ENCODE measurements at regions not wholly inside any gene's neighbourhood (a gene's known extent, or its start where the extent isn't known, plus 50 kb on each side); places are given as distances from the start of the nearest gene placed in this dataset.

- no peaks in the 10 kb centered on the region for H3K36me3 ChIP-seq
- TF ChIP-seq CTCF (IDR thresholded peaks at IDR 0.05): no peak
- no peaks in the 10 kb centered on the region for H3K27me3 ChIP-seq
- no peak for DNase-seq (ENCODE audit: low spot score in 2 of 2)
- no peaks in the 10 kb centered on the region for H3K4me1 ChIP-seq
- H3K4me3 ChIP-seq: no peak overlapping the region
- H3K9me3 ChIP-seq: no peaks in the 10 kb centered on the region
- no peak overlapping the region for H3K27ac ChIP-seq
- intact Hi-C loops (cut with DNase I): no loop called here
Observed at GRCh38 chr18:7319161-7319560, 88.3 kb downstream of the LRRC30 start.

DNA sequence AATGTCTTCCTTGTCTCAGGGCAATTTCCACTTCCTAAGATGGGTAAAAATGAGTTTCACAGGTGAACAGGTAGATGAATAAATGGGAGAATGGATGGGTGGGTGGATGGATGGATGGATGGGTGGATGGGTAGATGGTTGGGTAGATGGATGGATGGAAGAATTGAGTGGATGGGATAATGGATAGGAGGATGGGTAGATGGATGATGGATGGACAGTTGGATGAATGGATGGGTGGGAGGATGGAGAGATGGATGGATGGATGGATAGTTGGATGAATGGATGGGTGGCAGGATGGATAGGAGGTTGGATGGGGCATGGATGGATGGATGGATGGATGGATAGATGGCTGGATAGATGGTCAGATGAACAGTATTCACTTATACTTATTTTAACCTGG is 90.9 kb downstream of the LRRC30 start:
- no peaks in the 10 kb centered on the region for H3K4me1 ChIP-seq
- H3K4me3 ChIP-seq: no peak overlapping the region
- no peaks in the 10 kb centered on the region for H3K9me3 ChIP-seq
- no peak overlapping the region for H3K27ac ChIP-seq
- intact Hi-C loops (cut with DNase I): no loop called here
- no peaks in the 10 kb centered on the region for H3K27me3 ChIP-seq
- no peaks in the 10 kb centered on the region for H3K36me3 ChIP-seq
- TF ChIP-seq CTCF (IDR thresholded peaks at IDR 0.05): no peak
- DNase-seq (ENCODE audit: low spot score in 2 of 2): no peak

GRCh38 chr18:7322817-7323485 is 92.1 kb downstream of the LRRC30 start:
- no peak overlapping the region for H3K4me3 ChIP-seq
- no peaks in the 10 kb centered on the region for H3K27me3 ChIP-seq
- TF ChIP-seq CTCF (IDR thresholded peaks at IDR 0.05): no peak
- no peaks in the 10 kb centered on the region for H3K4me1 ChIP-seq
- DNase-seq (ENCODE audit: low spot score in 2 of 2): no peak
- H3K9me3 ChIP-seq: no peaks in the 10 kb centered on the region
- intact Hi-C loops (cut with DNase I): no loop called here
- no peaks in the 10 kb centered on the region for H3K36me3 ChIP-seq
- H3K27ac ChIP-seq: no peak overlapping the region

GRCh38 chr18:7325126-7325430 is 94.2 kb downstream of the LRRC30 start:
- no peak for TF ChIP-seq CTCF (IDR thresholded peaks at IDR 0.05)
- Histone ChIP-seq H3K4me1 (no peaks in the 10 kb centered on the region), H3K9me3 (no peaks in the 10 kb centered on the region), H3K27me3 (no peaks in the 10 kb centered on the region), H3K4me3 (no peak overlapping the region), H3K27ac (no peak overlapping the region), H3K36me3 (no peaks in the 10 kb centered on the region)
- no peak for DNase-seq (ENCODE audit: low spot score in 2 of 2)
- intact Hi-C loops (cut with DNase I): no loop called here

DNA sequence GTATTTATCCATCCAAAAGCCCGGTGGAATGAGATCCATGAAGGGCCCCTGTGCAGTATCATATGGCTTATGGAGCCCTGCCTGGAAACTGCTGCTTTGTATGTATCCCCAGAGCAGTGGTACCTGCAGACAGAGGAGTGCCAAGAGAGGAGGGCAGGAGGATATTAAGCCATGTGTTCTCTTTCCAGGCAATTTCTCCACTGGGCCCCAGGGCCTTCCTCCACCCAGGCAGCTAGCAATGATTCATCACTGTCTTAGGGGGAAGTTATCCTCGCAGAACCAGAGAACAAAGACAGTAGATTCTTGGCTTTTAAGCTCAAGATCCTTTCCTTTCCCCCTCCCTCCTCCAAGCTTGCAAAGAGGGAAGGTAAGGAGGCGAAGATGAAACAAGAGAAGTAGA is 98.1 kb downstream of the LRRC30 start:
- no peaks in the 10 kb centered on the region for H3K27me3 ChIP-seq
- no peak for DNase-seq (ENCODE audit: low spot score in 2 of 2)
- no peaks in the 10 kb centered on the region for H3K36me3 ChIP-seq
- H3K4me3 ChIP-seq: no peak overlapping the region
- no peak overlapping the region for H3K27ac ChIP-seq
- TF ChIP-seq CTCF (IDR thresholded peaks at IDR 0.05): no peak
- H3K9me3 ChIP-seq: no peaks in the 10 kb centered on the region
- H3K4me1 ChIP-seq: no peaks in the 10 kb centered on the region
- intact Hi-C loops (cut with DNase I): no loop called here

GRCh38 chr18:7332452-7332851 is 101.6 kb downstream of the LRRC30 start:
- Histone ChIP-seq H3K4me3 (no peak overlapping the region), H3K4me1 (no peaks in the 10 kb centered on the region), H3K27me3 (no peaks in the 10 kb centered on the region), H3K36me3 (no peaks in the 10 kb centered on the region), H3K27ac (no peak overlapping the region), H3K9me3 (no peaks in the 10 kb centered on the region)
- intact Hi-C loops (cut with DNase I): no loop called here
- DNase-seq (ENCODE audit: low spot score in 2 of 2): no peak
- TF ChIP-seq CTCF (IDR thresholded peaks at IDR 0.05): no peak
